HG02623 (cell line): ENCODE measurements at regions not wholly inside any gene's neighbourhood (a gene's known extent, or its start where the extent isn't known, plus 50 kb on each side); places are given as distances from the start of the nearest gene placed in this dataset.

ENCODE experiments used
- ATAC-seq: cut with Tn5 transposase; IDR thresholded peaks from one replicate; pipeline ENCODE4 v1.9.1; 2021; ENCODE audit warnings: moderate library complexity; ENCODE audit not compliant: unreplicated experiment

GRCh38 chr9:21561502-21561901 is 79.4 kb upstream of the IFNE start:
- no peak for ATAC-seq

- ATAC-seq, result no peak
Observed at GRCh38 chr9:21564175-21564574, 82.1 kb upstream of the IFNE start.

- ATAC-seq, result no peak
Observed at GRCh38 chr9:21565155-21565554, 83.0 kb upstream of the IFNE start.

- no peak for ATAC-seq
Observed at GRCh38 chr9:21567926-21568325, 85.8 kb upstream of the IFNE start.

- ATAC-seq, result no peak
Observed at GRCh38 chr9:21568484-21568883, 86.4 kb upstream of the IFNE start.

GRCh38 chr9:21569721-21570120 is 87.6 kb upstream of the IFNE start:
- no peak for ATAC-seq

GRCh38 chr9:21570643-21571275 is 88.6 kb upstream of the IFNE start:
- no peak for ATAC-seq

- ATAC-seq, result no peak
Observed at GRCh38 chr9:21574261-21574660, 92.1 kb upstream of the IFNE start.

GRCh38 chr9:21576331-21577189 is 94.4 kb upstream of the IFNE start:
- ATAC-seq, result no peak

- ATAC-seq, result no peak
Observed at GRCh38 chr9:21579247-21579671, 97.1 kb upstream of the IFNE start.

- no peak for ATAC-seq
Observed at GRCh38 chr9:21579743-21580142, 97.6 kb upstream of the IFNE start.

GRCh38 chr9:21580636-21581378 is 98.7 kb upstream of the IFNE start:
- ATAC-seq, result no peak

- no peak for ATAC-seq
Observed at GRCh38 chr9:21583628-21584377, 101.7 kb upstream of the IFNE start.

- no peak for ATAC-seq
Observed at GRCh38 chr9:21584890-21585289, 102.8 kb upstream of the IFNE start.

- ATAC-seq, result no peak
Observed at GRCh38 chr9:21585756-21586752, 103.9 kb upstream of the IFNE start.

GRCh38 chr9:21589344-21590056 is 107.4 kb upstream of the IFNE start:
- ATAC-seq, result no peak

GRCh38 chr9:21590058-21590996 is 108.2 kb upstream of the IFNE start:
- no peak for ATAC-seq
